ENCODE measurements at regions not wholly inside any gene's neighbourhood (a gene's known extent, or its start where the extent isn't known, plus 50 kb on each side); places are given as distances from the start of the nearest gene placed in this dataset.

DNA sequence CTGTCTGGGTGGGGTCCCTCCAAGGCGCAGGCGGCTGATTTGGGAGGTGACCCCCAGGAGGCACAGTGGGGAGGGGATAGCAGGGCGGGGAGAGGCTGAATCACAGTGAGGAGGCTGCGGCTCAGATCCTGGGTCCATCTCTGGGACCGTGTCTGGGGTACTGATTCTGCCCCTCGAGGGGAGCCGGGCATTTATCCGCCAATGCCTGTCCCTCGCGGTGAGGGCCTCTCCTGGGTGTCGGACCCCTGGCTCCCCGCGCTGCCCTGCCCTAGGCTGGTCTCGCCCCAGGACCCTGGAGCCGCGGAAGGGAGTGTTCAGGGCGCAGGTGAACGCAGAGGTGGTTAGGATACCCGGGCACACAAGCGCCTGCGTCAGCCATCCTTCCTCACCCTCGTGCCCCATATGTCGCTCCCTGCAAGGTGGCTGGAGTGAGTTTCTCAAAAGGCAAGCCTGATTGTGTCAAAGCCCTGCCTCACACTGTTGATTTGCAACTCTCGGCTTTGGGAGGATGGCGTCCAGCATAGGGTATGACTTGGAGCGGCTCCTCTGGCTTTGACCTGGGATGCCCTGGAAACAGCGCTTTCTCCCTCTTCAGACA is 530.9 kb downstream of the PTPRU start:
- no peak for TF ChIP-seq CTCF (IDR thresholded peaks at IDR 0.05; ENCODE audit: insufficient read depth, low read depth, low read length, missing control alignments)
- H3K4me3 ChIP-seq (ENCODE audit: low read length): no peak overlapping the region
- DNase-seq (ENCODE audit: low read depth): no peak

DNA sequence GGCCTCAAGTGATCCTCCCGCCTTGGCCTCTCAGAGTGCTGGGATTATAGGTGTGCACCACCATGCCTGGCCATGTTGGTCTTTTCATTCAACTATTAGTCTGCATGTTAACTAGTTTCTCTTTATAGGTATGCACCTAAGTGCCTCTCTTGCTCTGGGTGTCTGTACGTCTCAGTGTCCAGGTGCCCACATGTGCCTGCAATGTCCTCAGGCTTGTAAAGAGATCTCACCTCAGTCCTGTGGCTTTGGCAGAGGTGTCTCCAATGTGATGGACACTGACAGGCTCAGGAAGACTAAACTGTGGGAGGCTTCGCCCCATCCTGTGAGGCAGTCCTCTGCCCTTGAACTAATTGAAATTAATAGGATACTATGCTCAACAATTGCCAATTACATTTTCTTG is 526.3 kb downstream of the PTPRU start:
- no peak for DNase-seq (ENCODE audit: low read depth)
- H3K4me3 ChIP-seq (ENCODE audit: low read length): no peak overlapping the region
- TF ChIP-seq CTCF (IDR thresholded peaks at IDR 0.05; ENCODE audit: insufficient read depth, low read depth, low read length, missing control alignments): no peak

GRCh38 chr1:29761159-29761928 is 525.0 kb downstream of the PTPRU start:
- no peak overlapping the region for H3K4me3 ChIP-seq (ENCODE audit: low read length)
- DNase-seq (ENCODE audit: low read depth): no peak
- TF ChIP-seq CTCF (IDR thresholded peaks at IDR 0.05; ENCODE audit: insufficient read depth, low read depth, low read length, missing control alignments): no peak

GRCh38 chr1:29760067-29760564 is 523.8 kb downstream of the PTPRU start:
- no peak for TF ChIP-seq CTCF (IDR thresholded peaks at IDR 0.05; ENCODE audit: insufficient read depth, low read depth, low read length, missing control alignments)

GRCh38 chr1:29758781-29759499 is 522.6 kb downstream of the PTPRU start:
- no peak for DNase-seq (ENCODE audit: low read depth)

More at GRCh38 chr1:29760067-29760564, 523.8 kb downstream of the PTPRU start:
- no peak overlapping the region for H3K4me3 ChIP-seq (ENCODE audit: low read length)
- DNase-seq (ENCODE audit: low read depth): no peak

More at GRCh38 chr1:29758781-29759499, 522.6 kb downstream of the PTPRU start:
- no peak overlapping the region for H3K4me3 ChIP-seq (ENCODE audit: low read length)
- TF ChIP-seq CTCF (IDR thresholded peaks at IDR 0.05; ENCODE audit: insufficient read depth, low read depth, low read length, missing control alignments): no peak

All from epithelial cell of esophagus (primary cell).